NB4 (cell line): ENCODE measurements at regions not wholly inside any gene's neighbourhood (a gene's known extent, or its start where the extent isn't known, plus 50 kb on each side); places are given as distances from the start of the nearest gene placed in this dataset.

Experiments
- MYC ChIP-seq: IDR thresholded peaks from 2 replicates; pipeline ENCODE4 v1.6.1; 2011; ENCODE audit warnings: low read depth, low read length
- POLR2A ChIP-seq: IDR thresholded peaks from 2 replicates; pipeline ENCODE4 v1.6.1; 2011; ENCODE audit warnings: mild to moderate bottlenecking; ENCODE audit not compliant: insufficient read length; ENCODE audit errors: extremely low read depth
- TF ChIP-seq, protein P1 (sequence below): IDR thresholded peaks from one replicate; pipeline ENCODE4 v1.5.1; 2012; ENCODE audit warnings: low read depth, low read length
- TF ChIP-seq, protein P2 (sequence below): IDR thresholded peaks from 2 replicates; pipeline ENCODE4 v1.6.1; 2011; ENCODE audit warnings: low read depth, low read length

DNA sequence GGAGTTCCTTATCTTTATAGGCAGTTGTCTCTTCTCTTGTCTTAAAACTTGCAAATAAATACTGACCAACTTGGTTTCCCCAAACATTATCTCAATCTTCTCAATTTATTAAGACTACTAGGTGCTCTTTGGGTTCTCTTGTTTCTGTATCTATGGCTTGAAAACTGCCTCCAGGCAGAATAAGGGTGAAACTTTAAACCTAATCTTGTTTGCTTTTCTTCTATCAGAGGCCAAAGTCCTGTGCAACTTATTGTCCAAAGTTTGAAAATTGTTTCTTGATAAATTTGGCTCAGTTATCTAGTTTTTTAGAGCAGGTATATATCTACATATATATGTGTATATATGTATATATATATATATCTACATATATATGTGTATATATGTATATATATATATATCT is 110.1 kb upstream of the ANO5 start:
- TF ChIP-seq, protein P1, sequence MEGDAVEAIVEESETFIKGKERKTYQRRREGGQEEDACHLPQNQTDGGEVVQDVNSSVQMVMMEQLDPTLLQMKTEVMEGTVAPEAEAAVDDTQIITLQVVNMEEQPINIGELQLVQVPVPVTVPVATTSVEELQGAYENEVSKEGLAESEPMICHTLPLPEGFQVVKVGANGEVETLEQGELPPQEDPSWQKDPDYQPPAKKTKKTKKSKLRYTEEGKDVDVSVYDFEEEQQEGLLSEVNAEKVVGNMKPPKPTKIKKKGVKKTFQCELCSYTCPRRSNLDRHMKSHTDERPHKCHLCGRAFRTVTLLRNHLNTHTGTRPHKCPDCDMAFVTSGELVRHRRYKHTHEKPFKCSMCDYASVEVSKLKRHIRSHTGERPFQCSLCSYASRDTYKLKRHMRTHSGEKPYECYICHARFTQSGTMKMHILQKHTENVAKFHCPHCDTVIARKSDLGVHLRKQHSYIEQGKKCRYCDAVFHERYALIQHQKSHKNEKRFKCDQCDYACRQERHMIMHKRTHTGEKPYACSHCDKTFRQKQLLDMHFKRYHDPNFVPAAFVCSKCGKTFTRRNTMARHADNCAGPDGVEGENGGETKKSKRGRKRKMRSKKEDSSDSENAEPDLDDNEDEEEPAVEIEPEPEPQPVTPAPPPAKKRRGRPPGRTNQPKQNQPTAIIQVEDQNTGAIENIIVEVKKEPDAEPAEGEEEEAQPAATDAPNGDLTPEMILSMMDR, result no peak
- TF ChIP-seq, protein P2, sequence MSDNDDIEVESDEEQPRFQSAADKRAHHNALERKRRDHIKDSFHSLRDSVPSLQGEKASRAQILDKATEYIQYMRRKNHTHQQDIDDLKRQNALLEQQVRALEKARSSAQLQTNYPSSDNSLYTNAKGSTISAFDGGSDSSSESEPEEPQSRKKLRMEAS, result no peak
- TF ChIP-seq POLR2A (no peak), MYC (no peak)
